ENCODE measurements at regions not wholly inside any gene's neighbourhood (a gene's known extent, or its start where the extent isn't known, plus 50 kb on each side); places are given as distances from the start of the nearest gene placed in this dataset.

GRCh38 chr5:104297076-104297475 is 734.5 kb upstream of the NUDT12 start:
- Histone ChIP-seq H3K9me3 (ENCODE audit: control insufficient read depth, insufficient read depth, low read length) (no peaks in the 10 kb centered on the region), H3K27ac (ENCODE audit: insufficient read depth, low read length) (no peak overlapping the region), H4K5ac (ENCODE audit: low read depth, low read length) (no peak overlapping the region), H3K27me3 (ENCODE audit: control insufficient read depth, insufficient read depth, low read length) (no peaks in the 10 kb centered on the region), H2AK9ac (replicated peaks; ENCODE audit: low read depth, low read length, poor library complexity) (no peak overlapping the region), H3K18ac (ENCODE audit: low read depth, low read length) (no peak overlapping the region), H3K79me1 (ENCODE audit: low read depth in 1 of 2, low read length in 2 of 2) (no peaks in the 10 kb centered on the region), H3K9ac (ENCODE audit: low read depth, low read length) (no peak overlapping the region), H2BK5ac (ENCODE audit: low read depth, low read length, poor library complexity, severe bottlenecking) (no peak overlapping the region), H3K56ac (ENCODE audit: extremely low read depth, insufficient read depth, low read length) (no peak overlapping the region), H3K4me2 (ENCODE audit: low read depth, low read length) (no peak overlapping the region), H4K91ac (ENCODE audit: insufficient read depth, low read depth, low read length) (no peak overlapping the region), H2AFZ (replicated peaks; ENCODE audit: low read length, poor library complexity) (no peak overlapping the region), H3K36me3 (ENCODE audit: control insufficient read depth, insufficient read depth, low read length) (no peaks in the 10 kb centered on the region), H2BK20ac (ENCODE audit: low read depth, low read length) (no peak overlapping the region), H4K20me1 (ENCODE audit: insufficient read depth, low read length) (no peaks in the 10 kb centered on the region), H3K9me1 (ENCODE audit: insufficient read depth, low read length) (no peaks in the 10 kb centered on the region), H4K8ac (ENCODE audit: low read depth in 2 of 2, low read length in 2 of 2) (no peak overlapping the region), H2BK120ac (ENCODE audit: low read depth, low read length) (no peak overlapping the region), H2BK15ac (ENCODE audit: low read depth, low read length) (no peak overlapping the region), H3K4ac (ENCODE audit: low read depth, low read length) (no peak overlapping the region), H3K14ac (replicated peaks; ENCODE audit: low read depth, low read length) (no peak overlapping the region), H3K4me3 (ENCODE audit: insufficient read depth, low read depth, low read length) (no peak overlapping the region), H2AK5ac (ENCODE audit: low read depth, low read length) (no peak overlapping the region), H3K23ac (ENCODE audit: low read depth, low read length) (no peak overlapping the region), H3K4me1 (ENCODE audit: control insufficient read depth, insufficient read depth, low read length) (no peaks in the 10 kb centered on the region)
- TF ChIP-seq CTCF (conservative IDR thresholded peaks at IDR 0.05; ENCODE audit: low read depth, low read length) (no peak), MAZ (IDR thresholded peaks at IDR 0.05; ENCODE audit: borderline replicate concordance, low read depth, low read length) (no peak), CHD1 (IDR thresholded peaks at IDR 0.05; ENCODE audit: low read depth, low read length) (no peak), POLR2A (IDR thresholded peaks at IDR 0.05; ENCODE audit: low read depth, low read length) (no peak), USF2 (IDR thresholded peaks at IDR 0.05; ENCODE audit: low read depth, low read length) (no peak), RFX5 (IDR thresholded peaks at IDR 0.05; ENCODE audit: low read depth, low read length) (no peak), NFE2L2 (IDR thresholded peaks at IDR 0.05; ENCODE audit: low read depth, low read length) (no peak), ELK1 (IDR thresholded peaks at IDR 0.05; ENCODE audit: borderline replicate concordance, low read depth, low read length) (no peak), FOS (IDR thresholded peaks at IDR 0.05; ENCODE audit: low read depth, low read length) (no peak), RAD21 (IDR thresholded peaks at IDR 0.05; ENCODE audit: low read length) (no peak)
- ChIA-PET POLR2A (ENCODE audit: unreplicated experiment) (no interaction called here), CTCF (no interaction called here)
- no TSS peak for BruUV-seq (replicated peaks)
- dilution Hi-C loops (cut with HindIII; ENCODE audit: low sequenced_read_pairs, unreplicated experiment) (no loop called here), intact Hi-C loops (cut with micrococcal nuclease) (no loop called here), in situ Hi-C loops (cut with MboI; ENCODE audit: low sequenced_read_pairs) (no loop called here)
- DNase-seq (no peak), ATAC-seq (ENCODE audit: low read depth) (no peak)
- WGBS, 2 experiments (ENCODE audit: extremely low coverage in 2 of 2, insufficient read length in 1 of 2) = no CpG with 5 or more reads among the region's 1 CpG

Measured in IMR-90 (cell line).